Liver (tissue), 3 donors: ENCODE measurements at regions not wholly inside any gene's neighbourhood (a gene's known extent, or its start where the extent isn't known, plus 50 kb on each side); places are given as distances from the start of the nearest gene placed in this dataset.

Source experiments
- FOXA1 ChIP-seq: IDR thresholded peaks from 2 replicates; pipeline ENCODE4 v1.6.1; 2016; ENCODE audit warnings: antibody characterized with exemption
- GABPA ChIP-seq, 2 donors: IDR thresholded peaks in 1 of 2; conservative IDR thresholded peaks in 1 of 2; 2 replicates each; pipeline ENCODE4 v1.6.1; 2016; ENCODE audit warnings: antibody characterized with exemption in 2 of 2, mild to moderate bottlenecking in 1 of 2, moderate library complexity in 1 of 2
- HNF4A ChIP-seq, 2 donors: conservative IDR thresholded peaks; 2 replicates each; pipeline ENCODE4 v1.6.1; 2016; ENCODE audit warnings: antibody characterized with exemption in 2 of 2, mild to moderate bottlenecking in 2 of 2
- MAX ChIP-seq: IDR thresholded peaks from 2 replicates; pipeline ENCODE4 v1.6.1; 2016; ENCODE audit warnings: antibody characterized with exemption
- RXRA ChIP-seq, 2 donors: IDR thresholded peaks; 2 replicates each; pipeline ENCODE4 v1.6.1; 2017 to 2018; ENCODE audit warnings: antibody characterized with exemption in 2 of 2, mild to moderate bottlenecking in 1 of 2
- TAF1 ChIP-seq: conservative IDR thresholded peaks from 2 replicates; pipeline ENCODE4 v1.6.1; 2016; ENCODE audit warnings: antibody characterized with exemption, mild to moderate bottlenecking
- YY1 ChIP-seq: IDR thresholded peaks from 2 replicates; pipeline ENCODE4 v1.6.1; 2016; ENCODE audit warnings: antibody characterized with exemption, mild to moderate bottlenecking
- TF ChIP-seq, protein P1 (sequence below): IDR thresholded peaks from 2 replicates; pipeline ENCODE4 v1.6.1; 2016; ENCODE audit warnings: antibody characterized with exemption
- TF ChIP-seq, protein P2 (sequence below): fragments of 150-350 bp; IDR thresholded peaks from 2 replicates; pipeline ENCODE4 v1.5.1; 2017; ENCODE audit warnings: improper control_type of control experiment, low read depth, low read length; ENCODE audit not compliant: missing input control
- TF ChIP-seq, protein P3 (sequence below): IDR thresholded peaks from 2 replicates; pipeline ENCODE4 v1.6.1; 2016; ENCODE audit warnings: antibody characterized with exemption, mild to moderate bottlenecking
- donor health status: healthy.
- donor health status: healthy.

GRCh38 chr5:133734916-133735315, 122.6 kb upstream of the FSTL4 start:
- TF ChIP-seq YY1 (no peak), HNF4A (conservative IDR thresholded peaks at IDR 0.05) (no peak), MAX (no peak), TAF1 (no peak), FOXA1 (no peak), RXRA (IDR thresholded peaks at IDR 0.05) (no peak), GABPA (IDR thresholded peaks at IDR 0.05 in 1 of 2, conservative IDR thresholded peaks at IDR 0.05 in 1 of 2) (no peak)
- TF ChIP-seq, protein P1, sequence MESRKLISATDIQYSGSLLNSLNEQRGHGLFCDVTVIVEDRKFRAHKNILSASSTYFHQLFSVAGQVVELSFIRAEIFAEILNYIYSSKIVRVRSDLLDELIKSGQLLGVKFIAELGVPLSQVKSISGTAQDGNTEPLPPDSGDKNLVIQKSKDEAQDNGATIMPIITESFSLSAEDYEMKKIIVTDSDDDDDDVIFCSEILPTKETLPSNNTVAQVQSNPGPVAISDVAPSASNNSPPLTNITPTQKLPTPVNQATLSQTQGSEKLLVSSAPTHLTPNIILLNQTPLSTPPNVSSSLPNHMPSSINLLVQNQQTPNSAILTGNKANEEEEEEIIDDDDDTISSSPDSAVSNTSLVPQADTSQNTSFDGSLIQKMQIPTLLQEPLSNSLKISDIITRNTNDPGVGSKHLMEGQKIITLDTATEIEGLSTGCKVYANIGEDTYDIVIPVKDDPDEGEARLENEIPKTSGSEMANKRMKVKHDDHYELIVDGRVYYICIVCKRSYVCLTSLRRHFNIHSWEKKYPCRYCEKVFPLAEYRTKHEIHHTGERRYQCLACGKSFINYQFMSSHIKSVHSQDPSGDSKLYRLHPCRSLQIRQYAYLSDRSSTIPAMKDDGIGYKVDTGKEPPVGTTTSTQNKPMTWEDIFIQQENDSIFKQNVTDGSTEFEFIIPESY = no peak
- TF ChIP-seq, protein P2, sequence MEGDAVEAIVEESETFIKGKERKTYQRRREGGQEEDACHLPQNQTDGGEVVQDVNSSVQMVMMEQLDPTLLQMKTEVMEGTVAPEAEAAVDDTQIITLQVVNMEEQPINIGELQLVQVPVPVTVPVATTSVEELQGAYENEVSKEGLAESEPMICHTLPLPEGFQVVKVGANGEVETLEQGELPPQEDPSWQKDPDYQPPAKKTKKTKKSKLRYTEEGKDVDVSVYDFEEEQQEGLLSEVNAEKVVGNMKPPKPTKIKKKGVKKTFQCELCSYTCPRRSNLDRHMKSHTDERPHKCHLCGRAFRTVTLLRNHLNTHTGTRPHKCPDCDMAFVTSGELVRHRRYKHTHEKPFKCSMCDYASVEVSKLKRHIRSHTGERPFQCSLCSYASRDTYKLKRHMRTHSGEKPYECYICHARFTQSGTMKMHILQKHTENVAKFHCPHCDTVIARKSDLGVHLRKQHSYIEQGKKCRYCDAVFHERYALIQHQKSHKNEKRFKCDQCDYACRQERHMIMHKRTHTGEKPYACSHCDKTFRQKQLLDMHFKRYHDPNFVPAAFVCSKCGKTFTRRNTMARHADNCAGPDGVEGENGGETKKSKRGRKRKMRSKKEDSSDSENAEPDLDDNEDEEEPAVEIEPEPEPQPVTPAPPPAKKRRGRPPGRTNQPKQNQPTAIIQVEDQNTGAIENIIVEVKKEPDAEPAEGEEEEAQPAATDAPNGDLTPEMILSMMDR = no peak
- TF ChIP-seq, protein P3, sequence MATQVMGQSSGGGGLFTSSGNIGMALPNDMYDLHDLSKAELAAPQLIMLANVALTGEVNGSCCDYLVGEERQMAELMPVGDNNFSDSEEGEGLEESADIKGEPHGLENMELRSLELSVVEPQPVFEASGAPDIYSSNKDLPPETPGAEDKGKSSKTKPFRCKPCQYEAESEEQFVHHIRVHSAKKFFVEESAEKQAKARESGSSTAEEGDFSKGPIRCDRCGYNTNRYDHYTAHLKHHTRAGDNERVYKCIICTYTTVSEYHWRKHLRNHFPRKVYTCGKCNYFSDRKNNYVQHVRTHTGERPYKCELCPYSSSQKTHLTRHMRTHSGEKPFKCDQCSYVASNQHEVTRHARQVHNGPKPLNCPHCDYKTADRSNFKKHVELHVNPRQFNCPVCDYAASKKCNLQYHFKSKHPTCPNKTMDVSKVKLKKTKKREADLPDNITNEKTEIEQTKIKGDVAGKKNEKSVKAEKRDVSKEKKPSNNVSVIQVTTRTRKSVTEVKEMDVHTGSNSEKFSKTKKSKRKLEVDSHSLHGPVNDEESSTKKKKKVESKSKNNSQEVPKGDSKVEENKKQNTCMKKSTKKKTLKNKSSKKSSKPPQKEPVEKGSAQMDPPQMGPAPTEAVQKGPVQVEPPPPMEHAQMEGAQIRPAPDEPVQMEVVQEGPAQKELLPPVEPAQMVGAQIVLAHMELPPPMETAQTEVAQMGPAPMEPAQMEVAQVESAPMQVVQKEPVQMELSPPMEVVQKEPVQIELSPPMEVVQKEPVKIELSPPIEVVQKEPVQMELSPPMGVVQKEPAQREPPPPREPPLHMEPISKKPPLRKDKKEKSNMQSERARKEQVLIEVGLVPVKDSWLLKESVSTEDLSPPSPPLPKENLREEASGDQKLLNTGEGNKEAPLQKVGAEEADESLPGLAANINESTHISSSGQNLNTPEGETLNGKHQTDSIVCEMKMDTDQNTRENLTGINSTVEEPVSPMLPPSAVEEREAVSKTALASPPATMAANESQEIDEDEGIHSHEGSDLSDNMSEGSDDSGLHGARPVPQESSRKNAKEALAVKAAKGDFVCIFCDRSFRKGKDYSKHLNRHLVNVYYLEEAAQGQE = no peak
